Prostate gland (tissue), 2 donors: ENCODE measurements at regions not wholly inside any gene's neighbourhood (a gene's known extent, or its start where the extent isn't known, plus 50 kb on each side); places are given as distances from the start of the nearest gene placed in this dataset.

Source experiments
- POLR2A ChIP-seq: fragments of 450-650 bp; IDR thresholded peaks from one replicate; pipeline ENCODE4 v1.6.1; 2016; ENCODE audit warnings: antibody characterized with exemption, mild to moderate bottlenecking
- POLR2AphosphoS5 ChIP-seq: sonication (generic); formaldehyde crosslinking; IDR thresholded peaks from one replicate; pipeline ENCODE4 v1.6.1; 2017; ENCODE audit warnings: antibody characterized with exemption
- TF ChIP-seq, protein P1 (sequence below), 4 experiments: fragments of 200-600 bp in 2 of 4; fragments of 450-650 bp in 2 of 4; sonication (generic) in 2 of 4; IDR thresholded peaks; 1 replicate in 3 of 4; 2 replicates in 1 of 4; pipeline ENCODE4 v1.5.1; 2016 to 2019; ENCODE audit warnings: antibody characterized with exemption in 4 of 4, mild to moderate bottlenecking in 2 of 4, moderate library complexity in 2 of 4

DNA sequence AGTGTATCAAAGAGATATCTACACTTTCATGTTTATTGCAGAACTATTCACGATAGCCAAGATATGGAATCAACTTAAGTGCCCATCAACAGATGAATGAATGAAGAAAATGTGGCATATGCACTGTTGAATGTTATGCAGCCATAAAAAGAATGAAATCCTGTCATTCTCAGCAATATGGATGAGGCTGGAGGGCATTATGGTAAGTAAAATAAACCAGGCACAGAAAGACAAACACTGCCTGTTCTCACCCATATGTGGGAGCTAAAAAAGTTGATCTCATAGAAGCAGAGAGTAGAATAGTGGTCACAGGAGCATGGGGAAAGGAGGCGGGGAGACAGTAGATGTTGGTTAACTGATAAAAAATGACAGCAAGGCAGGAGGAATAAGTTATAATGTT is 561.8 kb downstream of the TOX3 start:
- TF ChIP-seq POLR2AphosphoS5, result no peak
- TF ChIP-seq, protein P1, sequence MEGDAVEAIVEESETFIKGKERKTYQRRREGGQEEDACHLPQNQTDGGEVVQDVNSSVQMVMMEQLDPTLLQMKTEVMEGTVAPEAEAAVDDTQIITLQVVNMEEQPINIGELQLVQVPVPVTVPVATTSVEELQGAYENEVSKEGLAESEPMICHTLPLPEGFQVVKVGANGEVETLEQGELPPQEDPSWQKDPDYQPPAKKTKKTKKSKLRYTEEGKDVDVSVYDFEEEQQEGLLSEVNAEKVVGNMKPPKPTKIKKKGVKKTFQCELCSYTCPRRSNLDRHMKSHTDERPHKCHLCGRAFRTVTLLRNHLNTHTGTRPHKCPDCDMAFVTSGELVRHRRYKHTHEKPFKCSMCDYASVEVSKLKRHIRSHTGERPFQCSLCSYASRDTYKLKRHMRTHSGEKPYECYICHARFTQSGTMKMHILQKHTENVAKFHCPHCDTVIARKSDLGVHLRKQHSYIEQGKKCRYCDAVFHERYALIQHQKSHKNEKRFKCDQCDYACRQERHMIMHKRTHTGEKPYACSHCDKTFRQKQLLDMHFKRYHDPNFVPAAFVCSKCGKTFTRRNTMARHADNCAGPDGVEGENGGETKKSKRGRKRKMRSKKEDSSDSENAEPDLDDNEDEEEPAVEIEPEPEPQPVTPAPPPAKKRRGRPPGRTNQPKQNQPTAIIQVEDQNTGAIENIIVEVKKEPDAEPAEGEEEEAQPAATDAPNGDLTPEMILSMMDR (IDR thresholded peaks at IDR 0.05), result no peak
- TF ChIP-seq POLR2A, result no peak
